ENCODE measurements at regions not wholly inside any gene's neighbourhood (a gene's known extent, or its start where the extent isn't known, plus 50 kb on each side); places are given as distances from the start of the nearest gene placed in this dataset.
"Not testable (repeated sequence)": the region's sequence is repeated elsewhere in the genome, so short reads cannot be mapped to it uniquely, and the experiment has no call there.

GRCh38 chr2:234796045-234796591 is 155.7 kb upstream of the SH3BP4 start:
- no peak for DNase-seq

- DNase-seq, result no peak
Observed at GRCh38 chr2:234795272-234795920, 156.4 kb upstream of the SH3BP4 start.

- no peak for DNase-seq
Observed at GRCh38 chr2:234794866-234795265, 157.0 kb upstream of the SH3BP4 start.

GRCh38 chr2:234793212-234793785 is 158.5 kb upstream of the SH3BP4 start:
- no peak for DNase-seq

- DNase-seq, result no peak
Observed at GRCh38 chr2:234792621-234793022, 159.2 kb upstream of the SH3BP4 start.

GRCh38 chr2:234792096-234792495 is 159.7 kb upstream of the SH3BP4 start:
- DNase-seq, result not testable (repeated sequence)

GRCh38 chr2:234790380-234790779 is 161.4 kb upstream of the SH3BP4 start:
- DNase-seq, result no peak

- DNase-seq, result no peak
Observed at GRCh38 chr2:234789556-234790325, 162.1 kb upstream of the SH3BP4 start.

GRCh38 chr2:234788841-234789240 is 163.0 kb upstream of the SH3BP4 start:
- no peak for DNase-seq

- no peak for DNase-seq
Observed at GRCh38 chr2:234788381-234788780, 163.4 kb upstream of the SH3BP4 start.

- no peak for DNase-seq
Observed at GRCh38 chr2:234787114-234787513, 164.7 kb upstream of the SH3BP4 start.

GRCh38 chr2:234773764-234774409 is 177.9 kb upstream of the SH3BP4 start:
- no peak for DNase-seq

- no peak for DNase-seq
Observed at GRCh38 chr2:234773129-234773528, 178.7 kb upstream of the SH3BP4 start.

GRCh38 chr2:234772733-234773060 is 179.1 kb upstream of the SH3BP4 start:
- DNase-seq, result no peak

GRCh38 chr2:234771980-234772732 is 179.7 kb upstream of the SH3BP4 start:
- no peak for DNase-seq

GRCh38 chr2:234771176-234771575 is 180.6 kb upstream of the SH3BP4 start:
- DNase-seq, result no peak

GRCh38 chr2:234770715-234771141 is 181.1 kb upstream of the SH3BP4 start:
- no peak for DNase-seq

- no peak for DNase-seq
Observed at GRCh38 chr2:234770031-234770506, 181.7 kb upstream of the SH3BP4 start.

GRCh38 chr2:234768608-234769196 is 183.1 kb upstream of the SH3BP4 start:
- no peak for DNase-seq

GRCh38 chr2:234765279-234765678 is 186.5 kb upstream of the SH3BP4 start:
- DNase-seq, result no peak

- no peak for DNase-seq
Observed at GRCh38 chr2:234764372-234764771, 187.4 kb upstream of the SH3BP4 start.

Measured in activated CD4-positive, alpha-beta T cell treated with anti-CD3 and anti-CD28 coated beads, Interleukin-2, amount 50 U/mL, for 4 hours (primary cell).